GM19043 (cell line): ENCODE measurements at regions not wholly inside any gene's neighbourhood (a gene's known extent, or its start where the extent isn't known, plus 50 kb on each side); places are given as distances from the start of the nearest gene placed in this dataset.

ENCODE experiments used
- ATAC-seq: cut with Tn5 transposase; IDR thresholded peaks from one replicate; pipeline ENCODE4 v1.9.1; 2021; ENCODE audit warnings: low read depth; ENCODE audit not compliant: unreplicated experiment

- peak; percentile 71 for ATAC-seq
Measured at GRCh38 chr13:91133941-91134802, 213.3 kb upstream of the MIR17HG start.

- ATAC-seq: peak; percentile 19
Measured at GRCh38 chr13:91134803-91135184, 212.7 kb upstream of the MIR17HG start.

- ATAC-seq: no peak
Measured at GRCh38 chr13:91135376-91135775, 212.1 kb upstream of the MIR17HG start.

DNA sequence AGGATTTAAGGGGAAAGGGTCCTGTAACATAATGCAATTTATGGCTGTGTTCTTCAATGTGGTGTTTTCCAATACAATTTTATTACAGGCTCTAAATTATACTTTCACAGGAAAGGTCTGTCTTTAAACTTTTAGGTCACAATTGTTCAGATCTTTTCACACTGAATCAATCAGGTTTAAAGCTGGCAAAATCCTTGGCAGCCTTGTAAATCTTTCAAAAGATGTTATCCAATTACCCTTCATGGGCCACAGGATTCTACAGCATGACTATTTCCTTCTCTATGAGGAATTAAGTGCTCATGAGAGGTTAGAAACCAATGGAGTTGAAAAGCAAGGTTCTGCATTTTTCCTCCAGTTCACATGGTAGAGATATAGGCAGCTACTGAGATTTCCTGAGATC, 211.5 kb upstream of the MIR17HG start:
- ATAC-seq: no peak

DNA sequence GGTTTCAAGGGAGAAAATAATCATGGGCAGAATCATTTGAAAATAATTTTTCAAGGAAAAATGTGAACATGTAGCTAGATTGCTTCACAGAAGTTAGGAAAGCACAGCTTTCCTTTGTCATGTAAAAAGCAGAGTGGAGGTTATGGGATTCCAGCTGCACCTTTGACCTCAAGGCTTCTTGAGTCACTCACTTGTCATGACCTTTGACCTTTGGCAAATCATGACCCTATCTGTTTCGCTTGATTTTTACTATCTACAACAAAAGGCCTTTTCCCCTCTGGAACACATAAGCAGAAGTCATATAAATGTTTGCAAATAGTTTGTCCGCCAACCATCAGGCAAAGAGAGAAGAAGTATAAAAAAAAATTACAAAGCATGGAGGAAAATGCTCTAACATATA, 210.7 kb upstream of the MIR17HG start:
- ATAC-seq: no peak

DNA sequence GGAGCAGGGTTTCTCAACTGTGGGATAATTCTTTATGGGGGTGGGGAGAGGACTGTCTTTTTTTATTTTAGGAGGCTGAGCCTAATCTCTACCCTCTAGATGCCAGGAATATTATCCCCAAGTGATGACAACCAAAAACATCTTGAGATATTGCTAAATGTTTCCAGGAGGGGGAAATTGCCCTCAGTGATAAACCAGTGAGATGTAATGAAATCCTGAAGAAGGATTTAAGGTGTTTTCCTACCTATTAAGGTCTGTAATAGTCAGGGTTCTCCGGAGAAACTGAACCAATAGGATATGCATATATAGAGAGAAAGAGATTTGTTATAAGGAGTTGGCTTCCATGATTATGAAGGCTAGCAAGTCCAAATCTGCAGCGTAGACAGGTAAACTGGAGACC, 208.3 kb upstream of the MIR17HG start:
- ATAC-seq: no peak

DNA sequence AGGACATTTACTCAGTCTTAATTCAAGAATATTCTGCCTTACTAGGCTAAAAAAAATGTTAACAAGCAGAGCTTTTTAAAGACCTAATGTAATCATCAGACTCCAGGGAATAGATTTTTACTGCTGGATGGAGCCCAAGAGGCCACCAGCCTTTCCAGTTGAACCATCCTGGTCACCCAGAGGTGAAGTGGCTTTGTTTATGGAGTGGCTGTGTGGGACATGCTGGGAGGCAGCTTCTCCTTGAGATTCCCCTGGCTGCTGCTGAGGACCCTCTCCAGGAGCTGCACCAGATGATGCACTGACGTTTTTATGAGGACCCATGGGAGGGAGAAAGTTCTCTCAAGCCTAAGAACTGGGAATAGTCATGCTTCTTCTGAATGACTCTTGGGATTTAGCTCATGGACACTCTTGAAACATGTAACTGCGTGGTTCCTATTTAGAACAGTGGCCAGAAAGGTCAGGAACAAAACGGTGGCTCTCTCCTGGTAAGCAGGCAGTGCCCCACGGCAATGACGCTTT, 205.9 kb upstream of the MIR17HG start:
- ATAC-seq: no peak

GRCh38 chr13:91142572-91142971, 204.9 kb upstream of the MIR17HG start:
- ATAC-seq: no peak

DNA sequence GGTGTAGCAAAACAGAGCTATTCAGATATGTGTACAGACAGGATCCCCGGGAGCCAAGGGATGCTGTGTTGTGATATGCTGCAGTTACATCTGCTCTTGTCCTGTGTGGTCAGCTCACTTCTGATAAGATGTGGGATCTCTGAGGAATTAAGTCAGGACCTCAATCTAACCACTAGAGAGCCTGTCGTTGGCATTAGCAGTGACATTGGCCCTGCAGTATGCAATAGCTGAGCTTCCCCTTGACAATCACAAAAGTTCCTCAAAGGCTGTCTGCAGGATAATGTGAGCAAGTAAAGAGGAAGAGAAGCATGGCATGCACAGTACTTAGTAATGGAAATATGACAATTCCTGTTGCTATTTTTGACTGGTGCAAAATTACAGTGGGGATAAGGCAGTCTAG, 203.4 kb upstream of the MIR17HG start:
- no peak for ATAC-seq

GRCh38 chr13:91144486-91144885, 203.0 kb upstream of the MIR17HG start:
- ATAC-seq: no peak

GRCh38 chr13:91145571-91146205, 201.8 kb upstream of the MIR17HG start:
- ATAC-seq: no peak

GRCh38 chr13:91146601-91147000, 200.9 kb upstream of the MIR17HG start:
- ATAC-seq: no peak

DNA sequence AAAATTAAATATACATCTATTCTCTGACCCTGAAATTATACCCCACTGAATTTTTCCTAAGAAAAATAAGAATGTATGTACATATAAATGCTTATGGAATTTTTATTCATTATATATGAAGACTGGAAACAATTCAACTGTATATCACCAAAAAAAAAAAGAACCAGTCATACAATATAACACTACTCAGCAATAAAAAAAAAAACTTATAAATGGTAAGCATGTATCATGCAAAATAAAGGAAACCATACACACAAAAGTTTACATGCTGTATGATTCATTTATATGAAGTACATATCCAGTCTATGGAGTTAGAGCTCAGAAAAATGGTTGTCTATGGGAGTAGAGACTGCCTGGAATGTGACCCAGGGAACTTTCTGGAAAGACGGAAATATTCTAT, 199.4 kb upstream of the MIR17HG start:
- no peak for ATAC-seq

DNA sequence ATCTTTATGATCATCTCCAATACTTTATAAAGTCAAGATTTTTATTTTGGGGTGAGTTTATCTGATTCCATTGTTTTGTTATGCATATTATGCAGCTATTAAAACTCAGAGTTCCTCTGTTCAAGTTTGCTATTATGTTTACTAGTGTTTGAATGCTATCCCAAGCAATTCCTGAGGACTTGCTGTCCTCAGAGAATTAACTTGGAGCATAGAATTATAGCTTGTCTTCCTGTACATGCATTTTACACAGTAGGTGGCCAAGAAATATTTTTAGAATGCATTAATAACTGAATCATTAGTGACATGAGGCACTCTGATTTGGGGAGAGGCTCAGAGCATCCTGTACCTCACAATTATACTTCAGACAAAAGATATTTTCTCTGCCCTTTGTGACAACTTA, 195.6 kb upstream of the MIR17HG start:
- ATAC-seq: no peak

- ATAC-seq: no peak
Measured at GRCh38 chr13:91153372-91153771, 194.1 kb upstream of the MIR17HG start.

DNA sequence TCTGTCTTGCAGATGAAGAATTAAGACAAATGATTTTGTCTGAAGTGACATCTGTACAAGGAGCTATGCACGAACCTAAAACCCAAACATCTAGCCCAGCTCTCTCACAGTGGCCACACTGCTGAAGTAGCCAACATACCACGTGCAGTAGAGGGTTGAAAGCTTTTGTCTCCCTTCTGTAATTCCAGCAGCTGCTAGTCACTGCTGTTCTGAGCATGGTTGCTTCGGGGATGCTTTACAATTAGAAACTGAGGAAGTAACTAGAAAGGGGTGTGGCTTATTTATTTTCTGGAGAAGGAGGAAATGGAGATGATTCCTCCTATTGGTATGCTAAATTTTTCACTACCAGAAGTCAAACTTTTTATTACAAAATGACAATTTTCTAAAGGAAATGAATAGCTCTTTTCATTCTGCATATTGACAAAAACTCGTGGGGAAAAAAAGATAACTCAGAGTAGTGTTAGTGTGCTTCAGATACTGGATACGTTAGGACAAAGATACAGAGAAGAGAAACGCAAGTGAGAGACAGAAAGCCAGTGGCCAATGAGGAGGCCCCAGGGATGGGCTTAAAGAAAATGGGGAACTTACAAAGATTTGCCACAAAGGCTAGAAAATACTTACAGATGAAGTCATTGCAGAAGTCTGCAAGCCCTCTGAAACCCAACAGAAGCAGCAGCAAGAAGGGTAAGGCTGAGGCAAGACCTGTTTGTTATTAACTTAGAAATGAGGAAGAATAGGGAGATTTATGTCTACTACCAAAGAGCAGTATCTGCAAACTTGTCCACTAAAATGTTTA, 192.7 kb upstream of the MIR17HG start:
- peak; percentile 77 for ATAC-seq

- ATAC-seq: no peak
Measured at GRCh38 chr13:91155512-91156114, 191.9 kb upstream of the MIR17HG start.

GRCh38 chr13:91157273-91158016, 190.0 kb upstream of the MIR17HG start:
- ATAC-seq: no peak

GRCh38 chr13:91158017-91158395, 189.5 kb upstream of the MIR17HG start:
- ATAC-seq: no peak

- no peak for ATAC-seq
Measured at GRCh38 chr13:91162180-91162579, 185.3 kb upstream of the MIR17HG start.
